GM18508 (cell line): ENCODE measurements at regions not wholly inside any gene's neighbourhood (a gene's known extent, or its start where the extent isn't known, plus 50 kb on each side); places are given as distances from the start of the nearest gene placed in this dataset.
"Not testable (repeated sequence)": the region's sequence is repeated elsewhere in the genome, so short reads cannot be mapped to it uniquely, and the experiment has no call there.

Source experiments
- ATAC-seq: cut with Tn5 transposase; IDR thresholded peaks from one replicate; pipeline ENCODE4 v1.9.1; 2021; ENCODE audit warnings: moderate number of reproducible peaks; ENCODE audit not compliant: insufficient read depth, unreplicated experiment

GRCh38 chr5:85638495-85639125 is 979.1 kb upstream of the COX7C start:
- ATAC-seq = not testable (repeated sequence)

- ATAC-seq = no peak
These were observed 971.7 kb upstream of the COX7C start for GRCh38 chr5:85646036-85646435.

- no peak for ATAC-seq
These were observed 971.1 kb upstream of the COX7C start for GRCh38 chr5:85646641-85647040.

- no peak for ATAC-seq
These were observed 970.2 kb upstream of the COX7C start for GRCh38 chr5:85647349-85648127.

- ATAC-seq = no peak
These were observed 969.2 kb upstream of the COX7C start for GRCh38 chr5:85648495-85648894.

GRCh38 chr5:85651731-85652130 is 966.0 kb upstream of the COX7C start:
- no peak for ATAC-seq

- ATAC-seq = not testable (repeated sequence)
These were observed 963.6 kb upstream of the COX7C start for GRCh38 chr5:85654144-85654543.

GRCh38 chr5:85656050-85656449 is 961.7 kb upstream of the COX7C start:
- no peak for ATAC-seq

- not testable (repeated sequence) for ATAC-seq
These were observed 960.4 kb upstream of the COX7C start for GRCh38 chr5:85657328-85657727.

GRCh38 chr5:85662969-85663707 is 954.6 kb upstream of the COX7C start:
- not testable (repeated sequence) for ATAC-seq

- ATAC-seq = no peak
These were observed 954.1 kb upstream of the COX7C start for GRCh38 chr5:85663708-85664031.

- no peak for ATAC-seq
These were observed 947.3 kb upstream of the COX7C start for GRCh38 chr5:85670417-85670816.

GRCh38 chr5:85671223-85671970 is 946.3 kb upstream of the COX7C start:
- ATAC-seq = no peak

GRCh38 chr5:85681871-85682270 is 935.9 kb upstream of the COX7C start:
- ATAC-seq = no peak

GRCh38 chr5:85684351-85684750 is 933.4 kb upstream of the COX7C start:
- no peak for ATAC-seq

GRCh38 chr5:85703296-85703695 is 914.4 kb upstream of the COX7C start:
- no peak for ATAC-seq

GRCh38 chr5:85709728-85710127 is 908.0 kb upstream of the COX7C start:
- ATAC-seq = no peak

- ATAC-seq = no peak
These were observed 901.2 kb upstream of the COX7C start for GRCh38 chr5:85716344-85717202.

GRCh38 chr5:85717203-85717563 is 900.6 kb upstream of the COX7C start:
- no peak for ATAC-seq

- ATAC-seq = no peak
These were observed 885.6 kb upstream of the COX7C start for GRCh38 chr5:85732185-85732584.
